ENCODE measurements at regions not wholly inside any gene's neighbourhood (a gene's known extent, or its start where the extent isn't known, plus 50 kb on each side); places are given as distances from the start of the nearest gene placed in this dataset.

DNA sequence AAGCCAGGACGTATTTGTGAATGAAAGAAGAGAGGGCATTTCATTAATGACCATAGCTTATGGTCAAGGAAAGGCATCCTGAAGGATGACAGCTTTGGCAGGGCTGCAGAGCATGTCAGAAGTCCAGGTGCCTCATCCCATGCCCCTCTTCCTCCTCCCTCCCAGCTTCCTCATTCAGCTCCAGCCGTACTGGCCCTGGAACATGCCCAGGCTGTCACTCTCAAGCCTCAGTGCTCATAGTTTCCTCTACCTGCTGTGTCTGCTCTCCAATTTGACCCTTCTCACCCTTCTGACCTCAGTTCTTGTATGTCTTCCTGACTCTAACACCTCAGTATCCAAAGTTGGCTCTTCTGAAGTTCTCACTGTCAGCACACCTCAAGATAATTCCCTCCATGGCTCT is 695.8 kb upstream of the HS6ST1 start:
- Histone ChIP-seq H3K27ac (no peak overlapping the region), H3K36me3 (no peaks in the 10 kb centered on the region), H3K9me3 (no peaks in the 10 kb centered on the region), H3K4me1 (no peaks in the 10 kb centered on the region), H3K27me3 (no peaks in the 10 kb centered on the region), H3K4me3 (no peak overlapping the region)
- intact Hi-C loops (cut with DNase I), result no loop called here
- DNase-seq (no peak), ATAC-seq (no peak)
- 32% methylated on average over 2 of the region's 2 CpGs for WGBS (ENCODE audit: insufficient coverage, low coverage, low lambda C conversion rate, missing lambda C conversion rate)
- TF ChIP-seq, protein P1, sequence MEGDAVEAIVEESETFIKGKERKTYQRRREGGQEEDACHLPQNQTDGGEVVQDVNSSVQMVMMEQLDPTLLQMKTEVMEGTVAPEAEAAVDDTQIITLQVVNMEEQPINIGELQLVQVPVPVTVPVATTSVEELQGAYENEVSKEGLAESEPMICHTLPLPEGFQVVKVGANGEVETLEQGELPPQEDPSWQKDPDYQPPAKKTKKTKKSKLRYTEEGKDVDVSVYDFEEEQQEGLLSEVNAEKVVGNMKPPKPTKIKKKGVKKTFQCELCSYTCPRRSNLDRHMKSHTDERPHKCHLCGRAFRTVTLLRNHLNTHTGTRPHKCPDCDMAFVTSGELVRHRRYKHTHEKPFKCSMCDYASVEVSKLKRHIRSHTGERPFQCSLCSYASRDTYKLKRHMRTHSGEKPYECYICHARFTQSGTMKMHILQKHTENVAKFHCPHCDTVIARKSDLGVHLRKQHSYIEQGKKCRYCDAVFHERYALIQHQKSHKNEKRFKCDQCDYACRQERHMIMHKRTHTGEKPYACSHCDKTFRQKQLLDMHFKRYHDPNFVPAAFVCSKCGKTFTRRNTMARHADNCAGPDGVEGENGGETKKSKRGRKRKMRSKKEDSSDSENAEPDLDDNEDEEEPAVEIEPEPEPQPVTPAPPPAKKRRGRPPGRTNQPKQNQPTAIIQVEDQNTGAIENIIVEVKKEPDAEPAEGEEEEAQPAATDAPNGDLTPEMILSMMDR (IDR thresholded peaks at IDR 0.05), result no peak
- no peak for TF ChIP-seq POLR2A (IDR thresholded peaks at IDR 0.05)

DNA sequence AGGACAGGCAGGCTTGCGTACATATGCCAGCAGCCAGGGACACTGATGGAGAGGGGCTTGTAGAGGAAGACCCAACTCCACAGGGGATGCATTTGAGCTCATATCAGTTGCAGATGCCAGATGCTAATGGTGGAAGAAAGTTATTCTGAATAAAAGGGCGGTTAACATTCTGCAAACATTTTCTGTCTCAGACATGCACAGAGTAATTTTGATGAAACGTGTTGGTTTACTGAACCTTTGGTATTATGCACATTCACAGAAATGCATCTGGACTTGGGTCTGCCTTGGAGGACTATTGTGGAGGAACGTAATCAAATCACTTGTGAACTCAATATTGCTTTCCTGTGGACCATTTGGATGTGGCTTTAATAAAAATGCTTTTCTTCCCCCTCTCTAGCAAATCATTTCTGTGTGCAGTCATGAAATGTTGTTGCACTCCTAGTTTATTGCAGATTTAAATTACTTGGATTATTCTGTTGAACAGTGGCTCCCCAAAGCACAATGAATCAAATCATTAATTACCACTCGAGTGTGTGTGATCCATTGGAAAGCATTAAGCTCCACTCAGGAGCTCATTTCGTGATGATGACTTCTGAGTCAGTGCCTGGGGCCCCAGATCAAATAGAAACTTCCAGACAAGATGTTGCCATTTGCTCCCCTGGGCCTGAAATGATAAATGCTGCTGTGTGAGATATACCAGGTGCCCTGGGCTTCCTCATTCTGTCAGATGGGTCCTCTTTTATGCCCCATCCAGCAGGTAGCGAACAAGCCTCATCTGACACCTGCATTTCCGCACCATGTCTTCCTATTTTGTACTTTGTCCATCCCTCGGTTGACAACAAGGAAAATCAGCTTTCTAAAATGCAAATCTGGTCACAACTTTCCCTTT is 697.0 kb upstream of the HS6ST1 start:
- WGBS (ENCODE audit: insufficient coverage, low coverage, low lambda C conversion rate, missing lambda C conversion rate), result 67% methylated on average over 9 of the region's 9 CpGs
- TF ChIP-seq, protein P1 (IDR thresholded peaks at IDR 0.05), result no peak
- no peak for TF ChIP-seq POLR2A (IDR thresholded peaks at IDR 0.05)
- Histone ChIP-seq H3K36me3 (no peaks in the 10 kb centered on the region), H3K4me3 (no peak overlapping the region), H3K9me3 (no peaks in the 10 kb centered on the region), H3K4me1 (no peaks in the 10 kb centered on the region), H3K27me3 (no peaks in the 10 kb centered on the region), H3K27ac (no peak overlapping the region)
- ATAC-seq (no peak), DNase-seq (no peak)
- intact Hi-C loops (cut with DNase I), result no loop called here

DNA sequence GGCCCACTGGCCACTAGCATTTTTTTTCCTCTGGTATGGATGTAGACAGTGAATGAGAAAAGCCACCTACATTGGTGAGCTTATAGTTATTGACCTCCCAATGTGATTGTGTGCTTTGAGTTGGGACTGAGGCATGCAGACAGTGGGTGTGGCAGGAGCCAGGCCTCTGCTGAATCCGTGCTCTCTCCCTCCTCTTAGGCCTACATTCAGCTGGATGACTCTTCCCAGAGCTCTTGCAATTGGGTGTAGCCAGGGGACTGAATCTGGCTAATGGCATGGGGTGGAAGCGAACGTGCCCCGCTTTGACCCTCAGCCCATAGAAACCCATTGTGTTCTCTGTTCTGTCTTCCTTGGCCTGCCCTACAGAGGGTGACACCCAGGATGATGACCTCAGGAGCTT is 698.3 kb upstream of the HS6ST1 start:
- no peak for DNase-seq
- Histone ChIP-seq H3K27me3 (no peaks in the 10 kb centered on the region), H3K27ac (no peak overlapping the region), H3K36me3 (no peaks in the 10 kb centered on the region), H3K4me1 (no peaks in the 10 kb centered on the region), H3K4me3 (no peak overlapping the region), H3K9me3 (no peaks in the 10 kb centered on the region)
- WGBS (ENCODE audit: insufficient coverage, low coverage, low lambda C conversion rate, missing lambda C conversion rate), result 40% methylated on average over 1 of the region's 4 CpGs
- ATAC-seq, result no peak
- TF ChIP-seq, protein P1 (IDR thresholded peaks at IDR 0.05), result no peak
- TF ChIP-seq POLR2A (IDR thresholded peaks at IDR 0.05), result no peak
- intact Hi-C loops (cut with DNase I), result no loop called here

DNA sequence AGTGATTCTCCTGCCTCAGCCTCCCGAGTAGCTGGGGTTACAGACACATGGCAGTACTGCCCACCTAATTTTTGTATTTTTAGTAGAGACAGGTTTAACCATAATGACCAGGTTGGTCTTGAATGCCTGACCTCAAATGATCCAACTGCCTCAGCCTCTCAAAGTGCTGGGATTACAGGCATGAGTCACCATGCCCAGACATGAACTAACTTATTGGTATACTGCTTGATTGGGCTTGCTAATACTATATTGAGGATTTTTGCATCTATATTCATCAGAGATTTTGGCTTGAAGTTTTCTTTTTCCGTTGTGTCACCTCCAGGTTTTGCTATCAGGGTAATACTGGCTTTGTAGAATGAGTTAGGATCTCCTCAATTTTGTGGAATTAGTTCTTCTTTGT is 706.1 kb upstream of the HS6ST1 start:
- Histone ChIP-seq H3K36me3 (no peaks in the 10 kb centered on the region), H3K9me3 (no peaks in the 10 kb centered on the region), H3K27me3 (no peaks in the 10 kb centered on the region), H3K27ac (no peak overlapping the region), H3K4me3 (no peak overlapping the region), H3K4me1 (no peaks in the 10 kb centered on the region)
- TF ChIP-seq, protein P1 (IDR thresholded peaks at IDR 0.05), result no peak
- no peak for TF ChIP-seq POLR2A (IDR thresholded peaks at IDR 0.05)
- no peak for DNase-seq
- ATAC-seq, result no peak
- WGBS (ENCODE audit: insufficient coverage, low coverage, low lambda C conversion rate, missing lambda C conversion rate), result 58% methylated on average over 2 of the region's 2 CpGs
- intact Hi-C loops (cut with DNase I), result no loop called here

Measured in right lobe of liver (tissue), 6 donors.